ENCODE measurements at regions not wholly inside any gene's neighbourhood (a gene's known extent, or its start where the extent isn't known, plus 50 kb on each side); places are given as distances from the start of the nearest gene placed in this dataset.
"Not testable (repeated sequence)": the region's sequence is repeated elsewhere in the genome, so short reads cannot be mapped to it uniquely, and the experiment has no call there.

DNA sequence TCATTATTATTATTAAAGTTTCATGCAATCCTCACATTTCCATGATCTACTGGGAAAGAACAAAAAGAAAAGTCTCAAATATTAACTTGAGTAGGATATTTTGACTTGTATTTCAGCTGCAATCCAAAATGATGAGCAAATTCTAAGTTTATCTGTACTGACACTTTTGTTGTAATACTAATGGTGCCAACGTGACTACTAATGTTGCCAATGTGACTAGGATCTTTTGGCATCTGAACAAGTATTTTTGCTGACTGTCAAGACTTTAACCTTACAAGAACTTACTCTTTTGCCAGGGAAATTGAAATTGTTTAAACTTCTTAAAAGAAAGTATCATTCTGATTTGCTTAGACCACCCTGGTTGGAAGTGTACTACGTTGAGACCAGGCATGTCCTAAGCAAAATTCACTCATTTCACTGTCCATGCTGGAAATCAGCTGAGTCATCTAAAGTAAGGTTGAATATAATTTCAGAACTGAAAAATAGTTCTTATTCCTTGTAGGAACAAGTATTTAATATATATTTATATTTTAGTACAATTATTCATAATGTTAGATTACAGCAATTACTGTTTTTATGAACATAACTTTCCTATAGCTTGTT lies 78.5 kb upstream of the LYZL1 start:
- no peak overlapping the region for H3K27ac Mint-ChIP-seq
- H3K27me3 Mint-ChIP-seq (ENCODE audit: low read depth) = peaks cover 3% of the 10 kb centered on the region
- POLR2A ChIA-PET = no interaction called here
- no peaks in the 10 kb centered on the region for H3K4me1 Mint-ChIP-seq (ENCODE audit: low read depth)
- no peaks in the 10 kb centered on the region for H3K36me3 Mint-ChIP-seq (ENCODE audit: low read depth)
- CTCF ChIA-PET = no interaction called here
- H3K4me3 Mint-ChIP-seq = no peak overlapping the region
- no peaks in the 10 kb centered on the region for H3K9me3 Mint-ChIP-seq (ENCODE audit: insufficient read depth)
- ATAC-seq (no peak), DNase-seq (no peak)

DNA sequence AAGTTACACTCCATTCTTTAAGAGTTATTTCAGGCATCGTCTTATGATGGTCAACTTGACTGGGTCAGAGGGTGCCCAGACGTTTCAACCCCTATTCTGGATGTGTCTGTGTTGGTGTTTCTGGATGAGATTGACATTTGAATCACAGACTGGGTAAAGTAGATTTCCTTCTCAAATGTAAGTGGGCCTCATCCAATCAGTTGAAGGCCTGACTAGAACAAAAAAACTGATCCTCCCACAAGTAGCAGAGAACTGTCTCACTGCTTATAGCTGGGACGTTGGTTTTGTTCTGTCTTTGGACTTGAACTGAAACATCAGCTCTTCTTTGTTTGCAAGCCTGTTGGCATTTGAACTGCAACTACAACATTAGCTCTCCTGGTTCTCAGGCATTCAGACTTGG lies 76.3 kb upstream of the LYZL1 start:
- Mint-ChIP-seq H3K9me3 (ENCODE audit: insufficient read depth) (no peaks in the 10 kb centered on the region), H3K27ac (no peak overlapping the region), H3K4me3 (no peak overlapping the region), H3K27me3 (ENCODE audit: low read depth) (peaks cover 5% of the 10 kb centered on the region), H3K4me1 (ENCODE audit: low read depth) (no peaks in the 10 kb centered on the region), H3K36me3 (ENCODE audit: low read depth) (no peaks in the 10 kb centered on the region)
- CTCF ChIA-PET = no interaction called here
- DNase-seq (no peak), ATAC-seq (no peak)
- POLR2A ChIA-PET = no interaction called here

DNA sequence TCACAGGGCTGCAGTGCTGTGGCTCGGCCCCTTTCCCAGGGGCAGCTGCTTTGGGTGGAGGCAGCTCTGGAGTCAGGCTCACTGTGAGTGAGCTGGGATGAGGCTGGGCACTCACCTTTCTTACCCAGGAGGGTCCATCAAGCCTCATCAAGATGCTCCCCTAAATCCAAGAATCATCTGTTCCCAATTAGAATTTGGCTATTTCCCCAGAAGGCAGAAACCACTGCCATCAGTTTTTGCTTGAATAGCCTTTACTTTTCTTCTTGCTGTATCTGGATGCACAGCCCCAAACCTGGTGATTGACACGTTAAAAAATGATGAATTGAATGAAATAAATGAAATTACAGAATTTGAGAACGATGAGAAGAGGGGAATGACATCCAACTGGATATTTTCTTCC lies 74.3 kb upstream of the LYZL1 start:
- H3K36me3 Mint-ChIP-seq (ENCODE audit: low read depth) = no peaks in the 10 kb centered on the region
- POLR2A ChIA-PET = no interaction called here

DNA sequence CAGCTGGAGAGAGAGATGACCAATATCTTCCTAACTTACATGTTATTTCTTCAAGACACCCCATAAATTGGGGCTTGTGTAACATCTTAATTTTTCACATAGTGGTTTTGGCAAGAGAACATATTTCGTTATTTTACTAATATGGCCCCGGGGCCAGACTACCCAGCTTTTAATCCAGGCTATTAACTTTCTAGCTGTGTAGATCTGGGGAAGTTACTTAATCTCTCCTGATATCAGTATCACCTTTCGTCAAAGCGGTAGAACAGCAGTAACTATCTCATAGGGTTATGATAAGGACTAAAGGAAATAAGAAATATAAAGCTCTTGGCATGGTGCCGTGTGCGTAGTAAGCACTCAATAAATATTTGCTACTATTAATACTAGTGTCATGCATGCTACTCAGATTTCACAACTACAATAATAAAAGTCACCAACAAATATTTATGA lies 71.6 kb upstream of the LYZL1 start:
- no peaks in the 10 kb centered on the region for H3K4me1 Mint-ChIP-seq (ENCODE audit: low read depth)

More for the DNA sequence above, 74.3 kb upstream of the LYZL1 start:
- peaks cover 5% of the 10 kb centered on the region for H3K27me3 Mint-ChIP-seq (ENCODE audit: low read depth)
- H3K4me3 Mint-ChIP-seq = no peak overlapping the region
- CTCF ChIA-PET = no interaction called here
- DNase-seq (no peak), ATAC-seq (no peak)
- H3K4me1 Mint-ChIP-seq (ENCODE audit: low read depth) = no peaks in the 10 kb centered on the region
- no peak overlapping the region for H3K27ac Mint-ChIP-seq
- no peaks in the 10 kb centered on the region for H3K9me3 Mint-ChIP-seq (ENCODE audit: insufficient read depth)

DNA sequence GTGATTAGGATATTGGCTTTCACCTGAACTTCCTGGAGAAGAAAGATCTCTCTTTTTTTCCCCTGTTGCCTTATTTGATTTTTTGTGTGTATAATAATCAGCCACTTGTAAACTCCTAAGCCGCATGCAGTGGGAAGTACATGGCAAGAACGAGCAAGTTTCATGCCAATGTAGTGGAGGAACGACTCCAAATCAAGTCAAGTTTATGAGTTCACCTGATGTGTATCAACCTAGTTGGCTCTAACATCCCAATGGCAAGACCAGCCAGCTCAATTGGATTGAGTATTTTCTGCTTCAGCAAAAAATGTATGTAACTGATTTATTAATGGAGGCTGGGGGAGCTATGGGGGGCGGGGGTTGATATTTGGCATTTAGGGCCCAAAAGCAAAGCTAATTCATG lies 65.5 kb upstream of the LYZL1 start:
- no peak for ATAC-seq
- Mint-ChIP-seq H3K4me3 (no peak overlapping the region), H3K9me3 (ENCODE audit: insufficient read depth) (no peaks in the 10 kb centered on the region), H3K27ac (no peak overlapping the region), H3K36me3 (ENCODE audit: low read depth) (no peaks in the 10 kb centered on the region), H3K27me3 (ENCODE audit: low read depth) (no peaks in the 10 kb centered on the region), H3K4me1 (ENCODE audit: low read depth) (no peaks in the 10 kb centered on the region)
- DNase-seq = no peak
- ChIA-PET POLR2A (no interaction called here), CTCF (no interaction called here)

More for the DNA sequence above, 71.6 kb upstream of the LYZL1 start:
- no peak for DNase-seq
- Mint-ChIP-seq H3K36me3 (ENCODE audit: low read depth) (no peaks in the 10 kb centered on the region), H3K27ac (no peak overlapping the region), H3K27me3 (ENCODE audit: low read depth) (peaks cover 2% of the 10 kb centered on the region), H3K9me3 (ENCODE audit: insufficient read depth) (no peaks in the 10 kb centered on the region), H3K4me3 (no peak overlapping the region)
- CTCF ChIA-PET = no interaction called here
- POLR2A ChIA-PET = no interaction called here
- ATAC-seq = no peak

DNA sequence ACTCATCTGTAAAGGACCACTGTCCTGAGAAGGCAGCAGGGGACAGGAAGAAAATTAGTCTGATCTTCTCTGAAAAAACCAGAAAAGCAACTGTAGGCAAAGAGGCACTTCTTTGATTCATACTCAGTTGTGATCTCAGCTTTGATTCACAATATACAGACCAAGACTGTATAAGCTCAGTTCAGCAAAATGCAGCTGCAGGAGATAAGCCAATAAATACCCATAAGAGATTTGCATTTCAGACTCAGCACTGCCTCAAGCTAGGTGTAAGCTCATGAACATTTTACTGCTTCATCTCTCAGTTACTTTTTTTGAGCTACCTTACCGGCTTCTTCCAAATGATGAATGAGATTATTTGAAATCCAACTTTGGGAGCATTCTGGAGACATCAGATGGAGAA lies 64.2 kb upstream of the LYZL1 start:
- ChIA-PET CTCF (no interaction called here), POLR2A (no interaction called here)
- no peak overlapping the region for H3K27ac Mint-ChIP-seq
- H3K27me3 Mint-ChIP-seq (ENCODE audit: low read depth) = no peaks in the 10 kb centered on the region
- H3K36me3 Mint-ChIP-seq (ENCODE audit: low read depth) = no peaks in the 10 kb centered on the region
- ATAC-seq = no peak
- no peaks in the 10 kb centered on the region for H3K9me3 Mint-ChIP-seq (ENCODE audit: insufficient read depth)
- no peaks in the 10 kb centered on the region for H3K4me1 Mint-ChIP-seq (ENCODE audit: low read depth)
- H3K4me3 Mint-ChIP-seq = no peak overlapping the region
- no peak for DNase-seq

DNA sequence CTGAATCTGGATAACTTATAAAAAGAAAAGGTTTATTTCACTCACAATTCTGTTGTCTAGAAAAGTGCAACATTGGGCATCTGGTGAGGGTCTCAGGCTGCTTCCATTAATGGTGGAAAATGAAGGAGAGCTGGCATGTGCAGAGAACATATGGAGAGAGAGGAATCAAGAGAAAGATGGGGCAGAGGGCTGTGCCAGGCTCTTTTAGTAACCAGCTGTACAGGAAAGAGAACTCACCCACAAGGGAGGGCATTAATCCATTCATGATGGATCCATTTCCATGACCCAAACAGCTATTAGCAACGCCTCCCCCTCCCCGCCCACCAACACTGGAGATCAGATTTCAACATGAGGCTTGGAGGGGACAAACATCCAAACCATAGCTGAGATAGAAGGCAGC lies 61.7 kb upstream of the LYZL1 start:
- no peak overlapping the region for H3K27ac Mint-ChIP-seq
- ATAC-seq (no peak), DNase-seq (no peak)
- H3K27me3 Mint-ChIP-seq (ENCODE audit: low read depth) = no peaks in the 10 kb centered on the region
- H3K36me3 Mint-ChIP-seq (ENCODE audit: low read depth) = no peaks in the 10 kb centered on the region
- no peaks in the 10 kb centered on the region for H3K9me3 Mint-ChIP-seq (ENCODE audit: insufficient read depth)
- H3K4me1 Mint-ChIP-seq (ENCODE audit: low read depth) = no peaks in the 10 kb centered on the region
- H3K4me3 Mint-ChIP-seq = no peak overlapping the region
- ChIA-PET POLR2A (no interaction called here), CTCF (no interaction called here)

DNA sequence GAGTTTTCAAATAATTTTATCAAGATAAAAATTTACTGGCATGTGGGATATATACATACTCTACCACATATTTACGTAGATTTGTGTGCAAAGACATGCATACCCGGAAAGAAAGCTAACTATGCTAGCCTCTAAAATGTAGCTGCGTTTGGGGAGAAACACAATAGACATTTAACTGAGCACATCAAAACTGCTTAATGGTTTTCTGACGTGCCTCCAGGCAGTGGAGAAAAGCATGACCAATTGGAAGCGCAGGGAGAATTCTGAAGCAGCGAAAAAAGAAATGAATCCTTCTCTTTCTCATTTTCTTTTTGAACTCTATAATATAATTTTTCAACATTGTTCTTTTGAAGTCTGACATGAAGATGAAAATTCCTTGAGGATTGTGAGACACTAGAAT lies 60.3 kb upstream of the LYZL1 start:
- CTCF ChIA-PET = no interaction called here
- Mint-ChIP-seq H3K27ac (no peak overlapping the region), H3K36me3 (ENCODE audit: low read depth) (no peaks in the 10 kb centered on the region), H3K4me1 (ENCODE audit: low read depth) (no peaks in the 10 kb centered on the region), H3K9me3 (ENCODE audit: insufficient read depth) (no peaks in the 10 kb centered on the region), H3K4me3 (no peak overlapping the region), H3K27me3 (ENCODE audit: low read depth) (no peaks in the 10 kb centered on the region)
- POLR2A ChIA-PET = no interaction called here
- no peak for DNase-seq
- no peak for ATAC-seq

DNA sequence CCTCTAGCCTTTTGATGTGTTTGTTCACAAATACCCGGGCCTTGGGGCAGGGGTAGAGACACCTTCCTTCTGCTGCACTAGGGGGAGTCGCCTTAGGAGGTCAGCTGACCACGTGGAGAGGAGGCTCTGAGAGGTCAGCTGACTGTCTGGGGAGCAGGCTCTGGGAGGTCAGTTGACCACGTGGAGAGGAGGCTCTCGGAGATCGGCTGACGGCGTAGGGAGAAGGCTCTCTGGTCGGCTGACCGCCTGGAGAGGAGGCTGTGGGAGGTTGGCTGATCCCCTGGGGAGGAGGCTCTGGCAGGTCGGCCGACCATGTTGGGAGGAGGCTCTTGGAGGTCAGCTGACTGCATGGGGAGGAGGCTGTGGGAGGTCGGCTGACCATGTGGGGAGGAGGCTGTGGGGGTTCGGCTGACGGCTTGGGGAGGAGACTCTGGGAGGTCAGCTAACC lies 59.6 kb upstream of the LYZL1 start:
- Mint-ChIP-seq H3K36me3 (ENCODE audit: low read depth) (no peaks in the 10 kb centered on the region), H3K27ac (no peak overlapping the region), H3K9me3 (ENCODE audit: insufficient read depth) (no peaks in the 10 kb centered on the region), H3K27me3 (ENCODE audit: low read depth) (no peaks in the 10 kb centered on the region), H3K4me3 (no peak overlapping the region), H3K4me1 (ENCODE audit: low read depth) (no peaks in the 10 kb centered on the region)
- no peak for DNase-seq
- ATAC-seq = no peak
- ChIA-PET POLR2A (no interaction called here), CTCF (no interaction called here)

DNA sequence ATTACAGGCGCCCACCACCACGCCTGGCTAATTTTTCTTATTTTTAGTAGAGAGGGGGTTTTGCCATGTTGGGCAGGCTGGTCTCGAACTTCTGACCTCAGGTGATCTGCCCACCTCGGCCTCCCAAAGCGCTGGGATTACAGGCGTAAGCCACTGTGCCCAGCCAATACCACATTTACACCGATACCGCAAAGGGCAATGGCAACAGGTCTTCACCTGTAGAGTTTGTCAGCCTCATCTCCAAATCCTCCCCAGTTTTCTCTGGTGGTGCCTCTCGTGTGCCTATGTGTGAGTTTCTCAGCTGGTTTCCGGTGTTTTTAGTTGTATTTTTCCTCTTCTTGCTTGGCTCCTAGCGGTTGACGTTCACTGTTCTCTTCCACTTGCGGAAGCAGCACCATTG lies 52.0 kb upstream of the LYZL1 start:
- CTCF ChIA-PET; H3K36me3 Mint-ChIP-seq (ENCODE audit: low read depth); DNase-seq; H3K27ac Mint-ChIP-seq; H3K4me3 Mint-ChIP-seq; ATAC-seq; H3K4me1 Mint-ChIP-seq (ENCODE audit: low read depth); H3K27me3 Mint-ChIP-seq (ENCODE audit: low read depth); POLR2A ChIA-PET; H3K9me3 Mint-ChIP-seq (ENCODE audit: insufficient read depth): not testable (repeated sequence)

DNA sequence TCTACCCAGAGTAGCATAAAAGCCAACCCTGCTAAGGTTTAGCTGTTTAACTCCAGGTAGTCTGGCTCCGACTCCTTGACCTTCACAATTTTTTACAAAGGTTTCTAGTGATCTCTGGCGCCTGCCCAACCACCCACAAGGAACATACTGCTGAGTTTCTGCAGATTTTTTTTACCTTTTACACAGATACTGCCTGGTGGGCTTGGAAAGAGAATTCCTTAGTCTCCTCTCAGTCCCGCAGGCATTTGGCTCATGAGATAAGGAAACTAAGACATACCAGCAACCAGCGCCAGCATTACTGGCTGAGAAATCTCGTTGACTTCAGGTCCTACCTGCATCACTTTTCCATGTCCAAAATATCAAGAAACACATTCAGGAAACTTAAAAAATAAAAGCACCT lies 51.1 kb upstream of the LYZL1 start:
- H3K9me3 Mint-ChIP-seq (ENCODE audit: insufficient read depth) = no peaks in the 10 kb centered on the region
- no peak overlapping the region for H3K4me3 Mint-ChIP-seq
- POLR2A ChIA-PET = no interaction called here
- no peaks in the 10 kb centered on the region for H3K4me1 Mint-ChIP-seq (ENCODE audit: low read depth)
- no peak overlapping the region for H3K27ac Mint-ChIP-seq
- CTCF ChIA-PET = no interaction called here
- ATAC-seq (no peak), DNase-seq (no peak)
- no peaks in the 10 kb centered on the region for H3K36me3 Mint-ChIP-seq (ENCODE audit: low read depth)
- H3K27me3 Mint-ChIP-seq (ENCODE audit: low read depth) = no peaks in the 10 kb centered on the region

DNA sequence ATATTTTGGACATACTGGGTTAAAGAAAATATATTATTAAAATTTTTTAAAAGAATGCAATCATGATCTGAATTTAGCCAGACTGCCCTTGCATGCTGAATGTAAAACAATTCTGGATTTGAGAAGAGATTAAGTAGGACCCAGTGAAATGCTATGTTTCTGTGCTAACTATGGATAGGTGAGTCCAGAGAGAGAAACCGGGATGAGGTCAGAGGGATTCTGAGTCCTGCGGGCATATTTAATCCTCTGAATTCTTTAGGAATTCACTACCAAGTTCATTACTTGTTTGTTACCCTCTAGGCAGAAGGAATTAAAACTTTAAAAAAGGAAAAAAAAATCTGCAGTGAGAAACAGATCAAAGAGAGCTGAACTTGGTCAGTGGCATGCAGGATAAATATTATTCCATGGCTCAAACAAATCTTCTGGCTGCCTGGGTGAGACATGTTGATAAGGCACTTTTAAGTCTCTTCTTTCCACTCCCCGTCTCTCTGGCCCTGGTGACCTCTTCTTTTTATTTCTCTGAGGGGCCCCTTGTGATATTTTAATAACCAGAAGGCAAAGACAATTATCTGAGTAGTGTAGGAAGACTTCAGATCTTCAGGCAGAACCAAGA lies 50.2 kb upstream of the LYZL1 start:
- Mint-ChIP-seq H3K27me3 (ENCODE audit: low read depth) (no peaks in the 10 kb centered on the region), H3K4me1 (ENCODE audit: low read depth) (no peaks in the 10 kb centered on the region), H3K9me3 (ENCODE audit: insufficient read depth) (no peaks in the 10 kb centered on the region), H3K4me3 (no peak overlapping the region), H3K27ac (no peak overlapping the region), H3K36me3 (ENCODE audit: low read depth) (no peaks in the 10 kb centered on the region)
- no peak for DNase-seq
- POLR2A ChIA-PET = no interaction called here
- CTCF ChIA-PET = no interaction called here
- ATAC-seq = no peak

Data from activated CD8-positive, alpha-beta T cell treated with anti-CD3 and anti-CD28 coated beads, Interleukin-2, amount 10 ng/mL, durations not matched to agents 7 days and 5 days (primary cell).